Ovary (tissue), 7 donors: ENCODE measurements at regions not wholly inside any gene's neighbourhood (a gene's known extent, or its start where the extent isn't known, plus 50 kb on each side); places are given as distances from the start of the nearest gene placed in this dataset.

Experiments used
- DNase-seq, 5 donors: peaks; one replicate each; pipeline ENCODE4 v3.0.0-alpha.2; 2019 to 2020
- H3K27ac ChIP-seq, 2 donors: fragments of 200-600 bp; one replicate each; pipeline versions ENCODE4 v1.5.1 to v1.8.0; 2019 to 2022
- H3K27me3 ChIP-seq: fragments of 200-600 bp; one replicate; pipeline ENCODE4 v1.8.0; 2022
- H3K36me3 ChIP-seq: fragments of 200-600 bp; sonication (generic); one replicate; pipeline ENCODE4 v1.5.1; 2019
- H3K4me1 ChIP-seq: one replicate; pipeline ENCODE4 v1.8.1; 2013; ENCODE audit warnings: mild to moderate bottlenecking, moderate library complexity; ENCODE audit not compliant: insufficient read depth
- H3K4me3 ChIP-seq: fragments of 200-600 bp; sonication (generic); one replicate; pipeline ENCODE4 v1.5.1; 2017
- H3K9me3 ChIP-seq, 2 donors: fragments of 200-600 bp in 1 of 2; sonication (generic) in 1 of 2; one replicate each; pipeline versions ENCODE4 v1.5.1 to v1.8.1; 2013 to 2019; ENCODE audit warnings: mild to moderate bottlenecking in 1 of 2, moderate library complexity in 1 of 2
- EP300 ChIP-seq: sonication (generic); formaldehyde crosslinking; IDR thresholded peaks from one replicate; pipeline ENCODE4 v1.6.1; 2017; ENCODE audit warnings: antibody characterized with exemption
- POLR2A ChIP-seq: fragments of 450-650 bp; IDR thresholded peaks from one replicate; pipeline ENCODE4 v1.6.1; 2017; ENCODE audit warnings: antibody characterized with exemption, mild to moderate bottlenecking, moderate library complexity
- WGBS, 3 donors: extraction: QIAGEN DNeasy Blood & Tissue Kit in 1 of 3; methylation state at CpG; one replicate each; pipeline versions ENCODE4 v1.1.5 to v1.1.7; 2013 to 2017; 5-methylcytosine and 5-hydroxymethylcytosine counted together
- intact Hi-C, 4 donors: fragments of 100-400 bp; cut with DNase I; formaldehyde crosslinking; loops; one replicate each; pipeline versions ENCODE4 v1.11.0 to v1.15.1; 2022 to 2023
- TF ChIP-seq, protein P1 (sequence below), 3 donors: fragments of 450-650 bp in 2 of 3; fragments of 200-600 bp in 1 of 3; IDR thresholded peaks; one replicate each; pipeline versions ENCODE4 v1.5.1 to v1.8.0; 2016 to 2022; ENCODE audit warnings: antibody characterized with exemption in 3 of 3, mild to moderate bottlenecking in 1 of 3
- donor health status: DM: no; HTN: no; CAD: no; lungs with moderate emphysema.
- donor health status: DM: no; HTN: no; CAD: no.
- donor health status: Bipolar disorder and iron deficiency.
- donor health status: DM: no; HTN: no; CAD: no.
- donor health status: DM: yes; HTN: yes; CAD: no.

DNA sequence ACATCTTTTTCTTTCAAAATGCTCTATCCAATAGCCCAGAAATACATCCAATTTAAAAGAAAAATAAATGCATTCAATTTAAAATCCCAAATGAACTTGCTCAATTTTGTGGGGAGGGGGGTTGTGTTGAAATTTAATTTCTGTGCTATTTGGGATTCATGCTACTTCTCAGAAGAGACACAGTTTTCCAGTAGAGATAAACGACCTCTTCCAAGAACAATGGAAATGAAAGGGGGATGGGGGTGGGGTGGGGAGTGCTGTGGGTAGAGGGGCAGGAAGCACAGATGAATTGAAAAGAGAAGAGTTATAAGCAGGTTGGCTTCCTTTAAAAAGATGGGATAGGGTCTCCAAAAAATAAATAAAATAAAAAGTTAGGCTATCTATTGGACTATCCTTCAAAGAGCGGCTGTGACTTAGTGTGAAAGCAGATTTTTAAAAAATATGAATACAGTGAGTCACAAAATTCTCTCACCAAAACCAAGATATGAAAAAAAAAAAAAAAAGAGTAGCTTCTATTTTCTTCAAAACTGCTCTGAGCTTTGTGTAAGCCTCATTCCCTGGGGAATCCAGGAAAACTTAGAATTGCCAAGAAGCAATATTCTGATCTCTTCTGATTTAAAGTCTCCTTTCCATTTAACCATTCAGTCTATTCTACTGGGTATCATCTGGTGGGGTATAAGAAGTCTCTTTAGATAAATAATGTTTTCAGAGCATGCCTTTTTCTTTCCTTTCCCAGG, 324.3 kb downstream of the PTTG2 start:
- H3K27ac ChIP-seq = no peak overlapping the region
- H3K9me3 ChIP-seq = no peaks in the 10 kb centered on the region
- H3K27me3 ChIP-seq = no peaks in the 10 kb centered on the region
- TF ChIP-seq EP300 (no peak), POLR2A (no peak)
- TF ChIP-seq, protein P1, sequence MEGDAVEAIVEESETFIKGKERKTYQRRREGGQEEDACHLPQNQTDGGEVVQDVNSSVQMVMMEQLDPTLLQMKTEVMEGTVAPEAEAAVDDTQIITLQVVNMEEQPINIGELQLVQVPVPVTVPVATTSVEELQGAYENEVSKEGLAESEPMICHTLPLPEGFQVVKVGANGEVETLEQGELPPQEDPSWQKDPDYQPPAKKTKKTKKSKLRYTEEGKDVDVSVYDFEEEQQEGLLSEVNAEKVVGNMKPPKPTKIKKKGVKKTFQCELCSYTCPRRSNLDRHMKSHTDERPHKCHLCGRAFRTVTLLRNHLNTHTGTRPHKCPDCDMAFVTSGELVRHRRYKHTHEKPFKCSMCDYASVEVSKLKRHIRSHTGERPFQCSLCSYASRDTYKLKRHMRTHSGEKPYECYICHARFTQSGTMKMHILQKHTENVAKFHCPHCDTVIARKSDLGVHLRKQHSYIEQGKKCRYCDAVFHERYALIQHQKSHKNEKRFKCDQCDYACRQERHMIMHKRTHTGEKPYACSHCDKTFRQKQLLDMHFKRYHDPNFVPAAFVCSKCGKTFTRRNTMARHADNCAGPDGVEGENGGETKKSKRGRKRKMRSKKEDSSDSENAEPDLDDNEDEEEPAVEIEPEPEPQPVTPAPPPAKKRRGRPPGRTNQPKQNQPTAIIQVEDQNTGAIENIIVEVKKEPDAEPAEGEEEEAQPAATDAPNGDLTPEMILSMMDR (IDR thresholded peaks at IDR 0.05) = no peak
- H3K4me3 ChIP-seq = no peak overlapping the region
- no peaks in the 10 kb centered on the region for H3K36me3 ChIP-seq
- intact Hi-C loops = no loop called here
- peaks cover 3% of the 10 kb centered on the region for H3K4me1 ChIP-seq
- no peak for DNase-seq
- 32 to 47% (median 47%) methylated on average over 2 of the region's 2 CpGs for WGBS, 3 donors

DNA sequence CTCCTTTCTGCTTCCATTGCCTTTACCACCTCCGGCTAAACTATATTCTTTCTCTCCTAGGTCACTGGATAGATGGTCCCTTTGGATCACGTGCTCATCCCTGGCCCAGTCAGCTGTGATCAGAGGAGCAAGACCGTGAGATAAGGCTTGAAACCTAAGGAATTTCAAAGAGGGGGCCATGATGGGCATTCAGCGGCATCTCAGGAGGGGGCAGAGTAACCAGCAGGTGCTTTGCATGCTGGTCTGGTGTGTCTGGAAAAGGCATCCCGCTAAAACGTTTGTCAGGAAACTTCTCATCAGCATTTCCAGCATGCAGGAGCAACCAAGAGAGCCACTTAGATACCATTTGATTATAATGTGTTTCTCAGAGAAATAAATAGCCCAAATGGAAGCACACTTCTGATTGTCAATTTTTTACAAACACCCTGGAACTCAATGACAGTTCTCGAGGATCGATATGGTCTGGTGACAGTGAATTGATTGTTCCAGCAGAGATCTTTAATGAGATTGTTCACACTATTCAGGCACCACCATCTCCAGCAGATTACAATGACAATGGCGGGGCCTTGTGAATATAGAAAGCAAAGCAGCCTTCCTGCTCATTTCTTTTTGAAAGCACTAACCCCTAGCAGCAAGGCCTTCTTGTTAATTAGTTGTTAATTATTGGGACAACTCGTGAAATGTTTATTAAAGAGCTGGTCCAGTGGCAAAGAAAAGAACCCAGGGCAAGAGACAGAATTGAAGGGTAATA, 327.1 kb downstream of the PTTG2 start:
- Histone ChIP-seq H3K36me3 (no peaks in the 10 kb centered on the region), H3K27ac (no peak overlapping the region), H3K27me3 (no peaks in the 10 kb centered on the region), H3K9me3 (no peaks in the 10 kb centered on the region), H3K4me3 (no peak overlapping the region), H3K4me1 (no peaks in the 10 kb centered on the region)
- intact Hi-C loops = no loop called here
- TF ChIP-seq, protein P1 (IDR thresholded peaks at IDR 0.05) = no peak
- TF ChIP-seq POLR2A (no peak), EP300 (no peak)
- WGBS, 3 donors = 79 to 88% (median 80%) methylated on average over 10 of the region's 10 CpGs
- no peak for DNase-seq

DNA sequence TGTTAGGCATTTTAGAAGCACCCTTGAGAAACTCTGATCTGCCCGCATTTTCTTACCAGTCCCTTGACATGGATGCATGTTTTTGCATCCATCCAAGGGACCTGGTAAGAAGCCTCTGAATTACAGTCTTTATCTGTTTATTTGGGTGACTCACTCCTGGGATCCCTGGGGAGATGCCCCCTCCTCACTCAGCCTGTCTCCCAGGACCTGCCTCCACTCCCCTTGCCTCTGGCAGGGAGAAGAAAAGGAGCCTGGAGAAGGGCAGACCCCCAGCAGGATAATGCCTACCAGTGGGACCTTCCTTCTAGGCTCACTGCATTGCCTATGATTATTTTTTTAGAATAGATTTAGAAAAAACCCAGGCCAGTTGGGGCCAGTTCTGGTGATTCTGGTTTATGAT, 329.4 kb downstream of the PTTG2 start:
- intact Hi-C loops = no loop called here
- Histone ChIP-seq H3K9me3 (no peaks in the 10 kb centered on the region), H3K36me3 (no peaks in the 10 kb centered on the region), H3K4me1 (no peaks in the 10 kb centered on the region), H3K27me3 (no peaks in the 10 kb centered on the region), H3K4me3 (no peak overlapping the region), H3K27ac (no peak overlapping the region)
- DNase-seq = no peak
- TF ChIP-seq, protein P1 (IDR thresholded peaks at IDR 0.05) = no peak
- WGBS, 3 donors = 83 to 96% (median 93%) methylated on average over 1 of the region's 1 CpG

DNA sequence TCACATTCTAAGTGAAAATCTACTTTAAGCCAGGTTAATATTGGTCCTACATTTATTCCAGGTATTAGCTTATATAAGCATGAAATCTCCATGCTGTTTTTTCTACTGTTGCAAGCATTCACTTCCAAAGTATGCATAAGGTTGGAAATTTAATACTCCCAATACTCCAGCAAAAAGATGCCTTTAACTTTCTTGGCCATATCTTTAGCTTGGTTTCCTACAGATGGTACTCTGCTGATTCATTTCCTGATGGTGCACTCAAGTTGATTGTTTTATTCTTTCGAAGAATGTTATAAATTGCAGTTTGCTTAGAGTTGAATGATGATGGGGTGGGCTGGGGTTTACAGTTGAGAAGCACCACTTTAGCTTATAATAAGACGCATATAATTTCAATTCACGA, 330.2 kb downstream of the PTTG2 start:
- no peaks in the 10 kb centered on the region for H3K36me3 ChIP-seq
- TF ChIP-seq, protein P1 (IDR thresholded peaks at IDR 0.05) = no peak
- TF ChIP-seq POLR2A (no peak), EP300 (no peak)
- H3K4me1 ChIP-seq = no peaks in the 10 kb centered on the region
- H3K4me3 ChIP-seq = no peak overlapping the region
- 88 to 89% (median 89%) methylated on average over 3 of the region's 3 CpGs for WGBS, 3 donors
- H3K27me3 ChIP-seq = no peaks in the 10 kb centered on the region
- no peak for DNase-seq
- no peak overlapping the region for H3K27ac ChIP-seq
- intact Hi-C loops = no loop called here
- no peaks in the 10 kb centered on the region for H3K9me3 ChIP-seq
